ENCODE measurements at regions not wholly inside any gene's neighbourhood (a gene's known extent, or its start where the extent isn't known, plus 50 kb on each side); places are given as distances from the start of the nearest gene placed in this dataset.
"Not testable (repeated sequence)": the region's sequence is repeated elsewhere in the genome, so short reads cannot be mapped to it uniquely, and the experiment has no call there.

DNA sequence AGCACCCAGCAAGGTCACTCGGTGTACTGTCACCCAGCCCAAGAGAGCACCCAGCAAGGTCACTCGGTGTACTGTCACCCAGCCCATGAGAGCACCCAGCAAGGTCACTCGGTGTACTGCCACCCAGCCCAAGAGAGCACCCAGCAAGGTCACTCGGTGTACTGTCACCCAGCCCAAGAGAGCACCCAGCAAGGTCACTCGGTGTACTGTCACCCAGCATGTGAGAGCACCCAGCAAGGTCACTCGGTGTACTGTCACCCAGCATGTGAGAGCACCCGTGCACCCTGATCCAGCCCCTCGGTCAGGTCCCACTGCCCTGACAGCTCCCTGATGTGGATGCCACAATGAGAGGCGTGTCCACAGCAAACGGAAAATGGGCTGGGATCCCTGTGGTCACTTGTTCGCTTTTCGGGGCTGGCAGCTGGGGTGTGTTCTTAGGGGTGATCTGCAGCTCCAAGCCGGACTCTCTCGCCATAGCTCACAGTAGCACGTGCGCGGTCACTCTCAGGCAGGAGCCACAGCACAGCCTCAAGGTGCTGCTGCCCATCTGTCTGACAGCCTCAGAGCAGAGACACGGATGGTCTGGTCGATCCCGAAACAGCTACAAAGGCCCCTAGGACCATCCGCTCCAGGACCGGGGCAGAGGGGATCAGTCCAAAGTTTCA, 324.9 kb downstream of the ADGRD1 start:
- not testable (repeated sequence) for H3K27me3 ChIP-seq; H3K9me3 ChIP-seq (replicated peaks); DNase-seq; H3K36me3 ChIP-seq; H3K27ac ChIP-seq; H3K4me1 ChIP-seq; H3K4me3 ChIP-seq

DNA sequence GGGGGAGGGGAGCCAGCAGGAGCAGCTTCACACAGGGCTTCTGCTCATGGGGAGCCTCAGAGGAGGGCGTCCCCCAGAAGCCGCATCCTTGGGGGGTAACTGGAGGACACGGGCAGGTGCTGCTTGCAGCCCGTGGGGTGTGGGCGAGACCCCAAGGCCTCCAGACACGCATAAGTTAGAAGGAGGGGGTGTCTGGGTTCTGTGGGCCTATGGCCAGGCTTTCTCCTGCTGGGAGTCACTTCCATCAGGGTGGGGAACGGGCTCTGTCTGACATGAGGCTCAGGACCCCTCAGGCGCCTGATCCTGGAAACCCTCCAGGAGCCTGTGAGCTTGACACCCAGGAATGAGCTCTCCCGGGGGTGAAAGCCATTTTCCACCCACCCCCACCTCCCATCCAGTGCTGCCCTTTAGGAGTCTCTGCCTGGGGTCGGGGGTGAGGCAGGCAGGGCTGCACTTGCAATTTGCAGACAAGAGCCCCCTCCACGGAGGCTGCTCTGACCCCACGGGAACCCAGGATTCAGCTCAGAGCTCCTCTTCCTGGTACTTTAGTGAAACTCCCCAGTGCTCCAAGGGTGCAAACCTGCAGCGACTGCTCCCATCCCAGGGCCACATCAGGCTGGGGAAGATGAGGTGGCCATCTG, 325.7 kb downstream of the ADGRD1 start:
- no peak for DNase-seq
- H3K4me1 ChIP-seq = no peaks in the 10 kb centered on the region
- no peaks in the 10 kb centered on the region for H3K27me3 ChIP-seq
- H3K4me3 ChIP-seq = no peak overlapping the region
- H3K27ac ChIP-seq = no peak overlapping the region
- no peaks in the 10 kb centered on the region for H3K36me3 ChIP-seq
- H3K9me3 ChIP-seq (replicated peaks) = no peaks in the 10 kb centered on the region

DNA sequence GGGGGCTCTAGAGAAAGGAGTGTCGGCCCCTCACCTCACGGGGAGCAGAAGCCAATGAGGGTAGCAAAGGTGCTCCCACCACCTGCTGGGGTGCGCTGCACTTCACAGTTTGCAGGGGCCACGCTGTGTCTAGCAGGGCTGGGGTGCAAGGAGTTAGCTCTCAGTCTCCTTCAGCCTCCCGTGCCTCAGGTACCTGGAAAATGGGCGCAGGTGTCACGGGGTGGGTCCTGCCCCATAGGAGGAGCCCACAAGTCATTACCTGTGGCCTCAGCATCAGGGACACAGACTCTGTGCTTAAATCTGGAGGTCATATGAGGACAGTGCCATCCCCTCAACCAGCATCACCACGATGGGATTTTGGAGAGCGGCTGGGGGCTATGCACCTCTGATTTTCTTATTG, 326.7 kb downstream of the ADGRD1 start:
- DNase-seq = no peak
- Histone ChIP-seq H3K4me1 (no peaks in the 10 kb centered on the region), H3K9me3 (replicated peaks) (no peaks in the 10 kb centered on the region), H3K4me3 (no peak overlapping the region), H3K27ac (no peak overlapping the region), H3K27me3 (no peaks in the 10 kb centered on the region), H3K36me3 (no peaks in the 10 kb centered on the region)

DNA sequence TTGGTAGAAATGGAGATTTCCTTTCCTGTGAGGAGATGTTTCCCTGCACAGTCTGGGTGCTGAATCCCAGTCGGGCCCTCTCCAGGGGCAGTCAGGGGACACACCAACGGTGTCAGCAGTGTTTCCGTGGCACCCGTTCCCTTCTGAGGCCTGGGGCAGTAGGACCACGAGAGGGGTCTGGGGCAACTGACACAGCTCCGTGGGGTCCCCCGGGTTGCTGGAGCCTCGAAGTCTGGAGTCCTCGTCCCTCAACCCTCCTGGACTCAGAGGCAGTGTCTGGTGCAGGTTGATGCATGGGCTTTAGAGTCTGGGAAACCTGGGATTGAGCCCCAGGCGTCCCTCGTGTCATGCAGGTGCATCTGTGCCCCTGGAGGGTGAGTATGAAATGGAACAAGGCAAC, 327.3 kb downstream of the ADGRD1 start:
- Histone ChIP-seq H3K4me3 (no peak overlapping the region), H3K4me1 (no peaks in the 10 kb centered on the region), H3K27ac (no peak overlapping the region), H3K36me3 (no peaks in the 10 kb centered on the region), H3K27me3 (no peaks in the 10 kb centered on the region), H3K9me3 (replicated peaks) (no peaks in the 10 kb centered on the region)
- no peak for DNase-seq

DNA sequence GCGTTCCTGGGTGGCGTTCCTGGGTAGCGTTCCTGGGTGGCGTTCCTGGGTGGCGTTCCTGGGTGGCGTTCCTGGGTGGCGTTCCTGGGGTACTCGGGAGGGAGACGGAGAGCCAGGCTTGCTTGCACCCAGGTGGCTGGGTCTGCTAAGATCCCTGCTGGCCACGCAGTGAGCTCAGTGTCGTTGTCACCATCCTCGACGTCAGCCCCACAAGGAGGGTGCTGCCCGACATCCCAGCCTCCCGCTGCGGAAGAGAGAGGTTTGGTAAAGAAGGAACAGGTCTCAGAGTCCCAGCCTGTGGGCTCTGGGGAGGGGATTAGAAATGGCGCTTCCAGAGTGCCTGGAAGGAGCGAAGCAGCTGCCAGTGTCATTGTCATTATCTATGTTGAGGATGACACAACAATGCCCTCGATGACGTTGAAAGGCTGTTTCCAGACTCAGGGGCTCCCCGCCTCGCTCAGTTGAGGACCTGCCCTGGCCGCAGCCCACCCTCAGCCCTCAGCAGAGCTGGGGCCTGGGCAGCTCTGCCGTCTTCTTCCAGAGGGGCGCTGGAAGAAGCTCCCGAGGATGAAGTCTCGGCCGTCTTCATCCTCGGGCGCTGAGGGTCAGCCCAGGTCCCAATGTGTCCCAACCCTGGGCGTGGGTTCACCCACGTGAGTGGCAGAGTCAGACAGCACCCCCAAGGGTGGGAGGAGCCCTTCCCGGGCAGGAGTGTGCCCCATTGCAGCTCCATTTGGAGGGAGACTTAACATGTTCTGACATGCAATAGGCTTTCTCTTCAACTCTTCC, 328.8 kb downstream of the ADGRD1 start:
- Histone ChIP-seq H3K27ac (no peak overlapping the region), H3K4me3 (no peak overlapping the region), H3K9me3 (replicated peaks) (no peaks in the 10 kb centered on the region), H3K36me3 (no peaks in the 10 kb centered on the region), H3K4me1 (no peaks in the 10 kb centered on the region), H3K27me3 (no peaks in the 10 kb centered on the region)
- no peak for DNase-seq

DNA sequence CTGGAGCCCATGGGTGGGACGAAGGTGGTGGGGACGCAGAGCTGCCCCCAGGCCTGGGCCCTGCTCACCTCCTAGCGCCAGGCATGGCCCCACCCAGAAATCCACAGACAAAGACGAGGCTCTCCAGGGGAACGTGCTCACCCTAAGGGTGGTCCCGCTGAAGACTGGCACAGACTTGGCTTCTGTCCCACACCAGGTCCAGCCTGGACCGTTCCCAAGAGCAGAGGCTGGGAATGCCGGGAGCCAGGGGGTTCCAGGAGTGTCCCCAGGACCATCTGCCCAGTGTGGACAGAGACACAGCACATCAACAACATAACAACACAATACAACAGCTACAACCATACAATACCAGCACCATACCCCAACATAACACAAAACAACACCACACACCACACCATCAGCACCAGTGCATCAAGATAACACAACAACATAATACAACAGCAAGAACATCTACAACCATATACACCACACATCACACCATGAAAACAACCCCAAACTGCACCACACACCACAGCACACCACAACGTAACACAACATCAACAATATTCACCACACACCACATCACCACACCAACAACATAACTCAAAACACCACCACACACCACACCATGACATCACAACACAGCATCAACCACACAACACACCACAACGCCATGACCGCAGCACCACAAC, 329.6 kb downstream of the ADGRD1 start:
- H3K4me1 ChIP-seq = no peaks in the 10 kb centered on the region
- no peak overlapping the region for H3K4me3 ChIP-seq
- no peaks in the 10 kb centered on the region for H3K36me3 ChIP-seq
- no peak for DNase-seq
- no peaks in the 10 kb centered on the region for H3K9me3 ChIP-seq (replicated peaks)
- no peaks in the 10 kb centered on the region for H3K27me3 ChIP-seq
- H3K27ac ChIP-seq = no peak overlapping the region

DNA sequence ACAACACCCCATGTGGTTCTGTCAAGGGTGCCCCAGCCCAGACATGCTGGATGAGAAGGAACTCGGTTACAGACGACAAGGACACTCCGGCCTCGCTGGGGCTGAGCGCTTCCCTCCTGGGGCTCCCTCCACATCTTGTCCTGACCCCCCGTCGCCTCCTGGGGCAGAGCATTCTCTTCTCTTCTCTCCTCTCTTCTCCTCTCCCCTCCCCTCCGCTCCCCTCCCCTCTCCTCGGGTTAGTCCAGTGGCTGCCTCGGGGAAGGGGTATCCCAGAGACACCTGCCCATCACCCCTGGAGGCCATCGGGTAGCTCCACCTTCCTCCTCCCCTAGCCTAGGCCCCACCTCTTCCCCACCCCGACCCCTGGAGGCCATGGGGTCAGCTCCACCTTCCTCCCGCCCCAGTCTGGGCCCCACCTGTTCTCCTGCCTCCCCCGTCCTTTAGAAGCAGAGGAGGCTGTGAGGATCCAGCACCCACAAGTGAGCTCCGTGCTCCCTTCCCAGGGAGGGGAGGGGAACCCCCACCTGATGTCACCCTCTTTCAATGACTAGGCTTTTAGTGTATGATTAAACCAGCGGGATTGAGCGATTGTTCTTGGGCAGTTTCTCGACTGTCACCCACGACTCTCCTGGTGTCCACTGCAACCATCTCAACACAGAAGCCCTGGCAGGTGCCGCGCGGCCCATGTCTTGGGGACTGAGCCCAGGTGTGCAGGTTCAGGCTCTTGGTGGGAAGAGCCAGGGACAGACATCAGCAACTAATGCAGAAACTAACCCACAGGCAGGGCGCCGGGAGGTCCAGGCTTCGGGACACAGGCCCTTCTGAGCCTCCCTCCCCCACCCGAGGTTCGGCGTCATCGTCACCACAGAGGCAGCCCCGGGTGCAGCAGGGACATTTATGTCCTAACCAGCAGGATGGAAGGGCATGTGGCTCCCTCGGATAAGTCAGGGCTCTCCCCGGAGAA, 330.4 kb downstream of the ADGRD1 start:
- not testable (repeated sequence) for H3K4me3 ChIP-seq; H3K9me3 ChIP-seq (replicated peaks); H3K4me1 ChIP-seq; DNase-seq; H3K36me3 ChIP-seq; H3K27me3 ChIP-seq; H3K27ac ChIP-seq

DNA sequence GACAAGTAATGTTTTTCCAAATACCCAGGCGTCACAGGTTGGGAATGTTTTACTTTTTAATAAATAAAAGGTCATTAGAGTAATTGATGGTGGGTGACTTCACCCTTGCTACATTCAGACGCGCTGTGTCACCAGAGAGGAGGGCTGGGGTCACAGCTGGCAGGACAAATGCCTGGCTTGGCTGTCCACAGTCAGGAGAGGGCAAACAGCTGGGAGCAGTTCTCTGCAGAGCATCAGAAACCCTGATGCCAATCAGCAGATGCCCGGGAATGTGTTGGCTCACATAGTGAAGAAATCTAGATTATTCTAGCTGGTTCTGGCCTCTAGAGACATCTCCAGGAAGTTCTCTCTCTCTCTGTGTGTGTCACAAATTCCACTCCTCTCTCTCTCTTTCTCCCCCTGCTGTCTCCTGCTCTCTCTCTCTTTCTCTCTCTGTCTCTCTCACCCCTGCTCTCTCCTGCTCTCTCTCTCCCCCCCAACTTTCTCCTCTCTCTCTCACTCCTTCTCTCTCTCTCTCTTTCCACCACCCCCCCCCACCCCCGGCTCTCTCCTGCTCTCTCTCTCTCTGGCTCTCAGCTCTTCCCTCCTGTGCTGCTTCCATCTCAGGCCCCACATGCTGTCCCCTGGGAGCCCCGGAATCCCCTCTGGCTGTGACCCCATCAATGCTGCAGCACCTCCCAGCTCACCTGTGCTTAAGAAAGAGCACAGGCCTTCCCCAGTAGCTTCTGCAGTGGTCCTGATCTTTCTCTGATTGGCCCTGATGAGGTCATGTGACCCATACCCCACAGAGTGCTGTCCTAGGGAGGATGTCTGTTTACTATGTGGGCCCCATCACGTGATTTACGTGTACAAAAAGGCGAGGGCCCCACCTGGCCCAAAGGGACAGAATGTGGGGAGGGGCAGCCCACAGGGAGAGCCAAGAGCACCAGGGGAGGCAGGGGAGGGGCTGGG, 331.5 kb downstream of the ADGRD1 start:
- DNase-seq, H3K4me3 ChIP-seq: not testable (repeated sequence)

DNA sequence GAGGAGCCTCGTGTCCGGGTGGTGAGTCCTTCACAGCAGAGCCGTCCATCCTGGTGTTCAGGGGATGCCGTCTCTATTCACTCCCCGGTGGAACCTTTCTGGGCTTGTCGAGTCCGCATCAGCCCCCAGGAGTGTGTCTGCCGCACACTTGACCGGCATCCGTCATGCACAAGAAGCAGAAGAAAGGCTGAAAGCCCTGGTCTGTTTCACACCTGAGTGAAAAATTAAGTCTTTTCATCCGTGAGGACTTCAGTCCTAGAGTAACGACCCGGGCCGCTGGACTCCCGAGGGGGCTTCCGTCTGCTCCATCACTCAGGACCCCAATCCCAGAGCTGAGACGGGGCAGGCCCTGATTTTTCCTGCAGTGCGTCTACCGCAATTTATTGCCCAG, 332.2 kb downstream of the ADGRD1 start:
- H3K9me3 ChIP-seq (replicated peaks); H3K4me3 ChIP-seq; H3K27ac ChIP-seq; DNase-seq; H3K36me3 ChIP-seq; H3K4me1 ChIP-seq; H3K27me3 ChIP-seq: not testable (repeated sequence)

More for the DNA sequence above, 331.5 kb downstream of the ADGRD1 start:
- H3K9me3 ChIP-seq (replicated peaks); H3K27ac ChIP-seq; H3K4me1 ChIP-seq; H3K36me3 ChIP-seq; H3K27me3 ChIP-seq: not testable (repeated sequence)

DNA sequence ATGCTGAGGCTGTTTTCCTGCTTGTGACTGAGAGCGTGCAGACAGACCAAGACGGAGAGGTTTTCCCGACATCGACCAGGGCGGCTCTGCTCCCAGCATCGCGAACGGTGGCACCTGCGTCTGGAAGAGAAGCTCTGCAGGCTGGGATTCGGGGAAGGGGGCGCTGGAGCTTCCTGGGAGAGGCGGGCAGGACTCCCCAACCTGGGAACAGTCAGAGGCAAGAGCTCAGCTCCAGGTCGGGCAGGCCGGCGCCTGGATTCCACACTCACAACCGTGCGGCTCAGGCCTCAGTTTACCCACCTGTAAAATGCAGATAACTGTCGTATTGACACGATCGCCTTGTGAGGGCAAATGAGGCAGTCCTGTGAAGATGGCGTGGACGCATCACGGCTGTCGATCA, 332.6 kb downstream of the ADGRD1 start:
- not testable (repeated sequence) for H3K4me1 ChIP-seq; DNase-seq; H3K36me3 ChIP-seq; H3K27me3 ChIP-seq; H3K9me3 ChIP-seq (replicated peaks); H3K4me3 ChIP-seq; H3K27ac ChIP-seq

DNA sequence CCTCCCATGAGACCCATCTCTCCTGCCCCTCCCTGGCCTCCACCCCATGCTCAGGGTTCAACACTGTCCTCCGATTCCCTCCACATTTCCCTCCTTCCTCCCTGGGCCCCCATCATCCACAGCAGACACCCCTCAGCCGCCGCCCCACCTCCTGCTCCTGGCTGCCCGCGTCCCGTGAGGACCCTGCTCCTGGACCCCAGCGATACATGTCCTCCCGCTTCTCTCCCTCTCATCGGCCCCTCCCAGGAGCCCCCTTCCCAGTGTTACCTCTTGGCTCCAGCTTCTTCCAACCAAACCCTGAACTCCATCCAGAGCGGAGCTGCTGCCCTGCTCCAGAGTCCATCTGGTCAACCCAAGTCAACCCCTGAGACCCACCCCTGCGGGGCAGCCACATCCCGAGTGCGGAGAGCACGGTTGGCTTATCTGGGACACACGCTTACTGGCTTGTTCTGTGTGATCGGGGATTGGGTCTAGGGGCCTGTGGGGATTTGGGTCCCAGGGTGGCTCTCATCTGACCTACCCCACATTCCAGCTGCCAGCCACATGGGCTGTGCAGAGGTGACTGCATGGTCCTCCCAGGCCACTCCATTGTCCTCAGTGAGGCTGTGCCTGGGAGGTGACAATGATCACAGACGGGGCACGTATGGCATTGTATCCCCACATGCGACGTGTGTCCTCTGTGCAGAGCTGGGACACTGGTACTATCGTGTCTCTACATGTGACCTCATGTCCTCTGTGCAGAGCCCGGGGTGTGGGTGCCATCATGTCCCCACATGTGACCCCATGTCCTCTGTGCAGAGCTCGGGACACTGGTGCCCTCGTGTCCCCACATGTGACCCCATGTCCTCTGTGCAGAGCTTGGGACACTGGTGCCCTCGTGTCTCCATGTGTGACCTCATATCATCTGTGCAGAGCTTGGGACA, 333.6 kb downstream of the ADGRD1 start:
- Histone ChIP-seq H3K27ac (no peak overlapping the region), H3K9me3 (replicated peaks) (no peaks in the 10 kb centered on the region), H3K36me3 (no peaks in the 10 kb centered on the region), H3K27me3 (no peaks in the 10 kb centered on the region), H3K4me1 (no peaks in the 10 kb centered on the region), H3K4me3 (no peak overlapping the region)
- no peak for DNase-seq

DNA sequence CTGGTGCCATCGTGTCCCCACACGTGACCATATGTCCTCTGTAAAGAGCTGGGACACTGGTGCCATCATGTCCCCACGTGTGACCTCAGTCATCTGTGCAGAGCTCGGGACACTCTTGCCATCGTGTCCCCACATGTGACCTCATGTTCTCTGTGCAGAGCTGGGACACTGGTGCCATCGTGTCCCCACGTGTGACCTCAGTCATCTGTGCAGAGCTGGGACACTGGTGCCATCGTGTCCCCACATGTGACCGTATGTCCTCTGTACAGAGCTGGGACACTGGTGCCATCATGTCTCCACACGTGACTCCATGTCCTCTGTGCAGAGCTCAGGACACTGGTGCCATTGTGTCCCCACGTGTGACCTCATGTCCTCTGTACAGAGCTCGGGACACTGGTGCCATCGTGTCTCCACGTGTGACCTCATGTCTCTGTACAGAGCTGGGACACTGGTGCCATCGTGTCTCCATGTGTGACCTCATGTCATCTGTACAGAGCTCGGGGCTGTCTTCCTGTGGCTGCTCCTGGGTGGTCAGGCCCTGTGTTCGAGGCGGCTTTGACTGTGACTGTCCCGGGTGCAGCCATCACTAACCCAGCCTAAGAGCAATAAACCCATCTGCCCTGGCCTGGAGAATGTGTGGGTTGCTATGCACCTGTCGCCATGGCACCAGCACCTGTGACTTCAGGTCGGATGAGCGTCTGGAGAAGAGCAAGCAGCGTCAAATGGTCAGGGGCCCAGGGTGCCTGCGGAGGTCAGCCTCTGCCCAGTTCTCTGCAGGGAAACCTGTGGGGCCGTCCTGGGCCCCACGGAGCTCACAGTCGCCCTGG, 334.4 kb downstream of the ADGRD1 start:
- Histone ChIP-seq H3K4me3 (no peak overlapping the region), H3K27me3 (no peaks in the 10 kb centered on the region), H3K4me1 (no peaks in the 10 kb centered on the region), H3K9me3 (replicated peaks) (no peaks in the 10 kb centered on the region), H3K36me3 (no peaks in the 10 kb centered on the region), H3K27ac (no peak overlapping the region)
- no peak for DNase-seq
